MM.1S (cell line): ENCODE measurements at regions not wholly inside any gene's neighbourhood (a gene's known extent, or its start where the extent isn't known, plus 50 kb on each side); places are given as distances from the start of the nearest gene placed in this dataset.

Experiments
- DNase-seq: peaks from one replicate; pipeline ENCODE4 v3.0.0-alpha.2; 2015
- H2AFZ ChIP-seq: fragments of 300-600 bp; sonication (generic); 2 replicates; pipeline ENCODE4 v1.6.0; 2016; ENCODE audit warnings: antibody characterized with exemption, low read length
- H3F3A ChIP-seq: fragments of 300-600 bp; sonication (generic); 2 replicates; pipeline ENCODE4 v1.6.1; 2016; ENCODE audit warnings: mild to moderate bottlenecking, antibody characterized with exemption, low read length, moderate library complexity, mixed read lengths; ENCODE audit not compliant: insufficient read depth
- H3K27ac ChIP-seq: fragments of 300-600 bp; sonication (generic); 2 replicates; pipeline ENCODE4 v1.5.1; 2016; ENCODE audit warnings: mild to moderate bottlenecking, low read length
- H3K27me3 ChIP-seq: fragments of 300-600 bp; sonication (generic); replicated peaks from 2 replicates; pipeline ENCODE4 v1.6.0; 2016; ENCODE audit warnings: low read length; ENCODE audit not compliant: insufficient read depth
- H3K36me3 ChIP-seq: fragments of 300-600 bp; sonication (generic); replicated peaks from 2 replicates; pipeline ENCODE4 v1.6.1; 2016; ENCODE audit warnings: mild to moderate bottlenecking, low read length, mixed read lengths; ENCODE audit not compliant: insufficient read depth
- H3K4me1 ChIP-seq: fragments of 300-600 bp; sonication (generic); 2 replicates; pipeline ENCODE4 v1.6.1; 2016; ENCODE audit warnings: low read length, mixed read lengths
- H3K4me2 ChIP-seq: fragments of 300-600 bp; sonication (generic); 2 replicates; pipeline ENCODE4 v1.6.0; 2016; ENCODE audit warnings: low read depth, low read length
- H3K4me3 ChIP-seq: fragments of 300-600 bp; sonication (generic); 2 replicates; pipeline ENCODE4 v1.5.1; 2016; ENCODE audit warnings: low read length, mixed read lengths
- H3K79me2 ChIP-seq: fragments of 300-600 bp; sonication (generic); 2 replicates; pipeline ENCODE4 v1.6.1; 2016; ENCODE audit warnings: mixed run types, low read length, mixed read lengths
- H3K9ac ChIP-seq: fragments of 300-600 bp; sonication (generic); 2 replicates; pipeline ENCODE4 v1.6.1; 2016; ENCODE audit warnings: low read length, mixed read lengths
- H3K9me2 ChIP-seq: fragments of 300-600 bp; sonication (generic); replicated peaks from 2 replicates; pipeline ENCODE4 v1.6.1; 2016; ENCODE audit warnings: mild to moderate bottlenecking, low read length, mixed read lengths; ENCODE audit not compliant: insufficient read depth
- H3K9me3 ChIP-seq: fragments of 300-600 bp; sonication (generic); replicated peaks from 2 replicates; pipeline ENCODE4 v1.6.1; 2016; ENCODE audit warnings: mild to moderate bottlenecking, low read length, mixed read lengths; ENCODE audit not compliant: insufficient read depth
- H4K20me1 ChIP-seq: fragments of 300-600 bp; sonication (generic); 2 replicates; pipeline ENCODE4 v1.6.1; 2016; ENCODE audit warnings: mild to moderate bottlenecking, low read length, moderate library complexity, mixed read lengths; ENCODE audit not compliant: insufficient read depth
- EZH2 ChIP-seq: fragments of 300-600 bp; sonication (generic); optimal IDR thresholded peaks from 2 replicates; pipeline ENCODE3; 2017; ENCODE audit warnings: low read depth, mild to moderate bottlenecking, antibody characterized with exemption, low read length, mixed read lengths
- EZH2phosphoT487 ChIP-seq: fragments of 300-600 bp; sonication (generic); IDR thresholded peaks from 2 replicates; pipeline ENCODE4 v1.6.1; 2018; ENCODE audit warnings: antibody characterized with exemption, low read length
- TF ChIP-seq, protein P1 (sequence below): fragments of 300-600 bp; sonication (generic); IDR thresholded peaks from 2 replicates; pipeline ENCODE4 v1.5.1; 2016; ENCODE audit warnings: antibody characterized with exemption, low read length, mixed read lengths

DNA sequence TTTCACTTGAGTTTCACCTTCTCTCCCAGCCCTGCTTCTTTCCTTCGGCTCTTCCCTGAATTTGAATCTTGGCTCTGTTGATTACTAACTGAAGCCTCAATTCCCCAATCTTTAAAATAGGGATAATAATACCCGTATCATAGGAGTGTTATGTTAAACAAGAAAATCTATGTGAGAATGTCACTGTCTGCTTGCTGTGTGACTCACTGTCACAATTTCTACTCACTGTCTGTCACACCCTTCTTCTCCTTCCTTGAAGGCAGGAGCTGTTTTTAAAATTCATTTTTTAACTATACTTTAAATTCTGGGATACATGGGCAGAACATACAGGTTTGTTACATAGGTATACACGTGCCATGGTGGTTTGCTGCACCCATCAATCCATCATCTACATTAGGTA, 141.6 kb upstream of the CXCR4 start:
- DNase-seq, result no peak

DNA sequence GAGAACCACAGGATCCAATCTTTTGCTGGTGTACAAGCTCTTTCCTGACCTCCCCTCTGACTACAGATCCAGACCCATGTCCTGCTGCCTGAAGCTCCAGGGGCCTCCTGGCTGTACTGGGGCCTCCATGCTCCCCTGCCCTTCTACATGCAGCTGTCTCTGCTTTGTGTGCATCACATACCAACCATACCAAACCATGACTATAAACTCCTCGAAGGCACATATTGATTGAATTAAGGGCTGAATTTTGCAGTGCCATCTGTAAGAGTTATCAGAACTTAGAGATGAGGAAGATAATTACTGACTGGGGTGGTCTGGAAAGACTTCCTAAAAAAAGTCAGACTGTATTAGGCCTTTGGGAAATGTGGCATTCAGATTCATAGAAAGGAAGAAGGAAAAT, 139.9 kb upstream of the CXCR4 start:
- no peak for DNase-seq
- H4K20me1 ChIP-seq, result no peaks in the 10 kb centered on the region
- no peaks in the 10 kb centered on the region for H3K4me1 ChIP-seq
- TF ChIP-seq EZH2, result no peak
- no peak for TF ChIP-seq EZH2phosphoT487
- TF ChIP-seq, protein P1, sequence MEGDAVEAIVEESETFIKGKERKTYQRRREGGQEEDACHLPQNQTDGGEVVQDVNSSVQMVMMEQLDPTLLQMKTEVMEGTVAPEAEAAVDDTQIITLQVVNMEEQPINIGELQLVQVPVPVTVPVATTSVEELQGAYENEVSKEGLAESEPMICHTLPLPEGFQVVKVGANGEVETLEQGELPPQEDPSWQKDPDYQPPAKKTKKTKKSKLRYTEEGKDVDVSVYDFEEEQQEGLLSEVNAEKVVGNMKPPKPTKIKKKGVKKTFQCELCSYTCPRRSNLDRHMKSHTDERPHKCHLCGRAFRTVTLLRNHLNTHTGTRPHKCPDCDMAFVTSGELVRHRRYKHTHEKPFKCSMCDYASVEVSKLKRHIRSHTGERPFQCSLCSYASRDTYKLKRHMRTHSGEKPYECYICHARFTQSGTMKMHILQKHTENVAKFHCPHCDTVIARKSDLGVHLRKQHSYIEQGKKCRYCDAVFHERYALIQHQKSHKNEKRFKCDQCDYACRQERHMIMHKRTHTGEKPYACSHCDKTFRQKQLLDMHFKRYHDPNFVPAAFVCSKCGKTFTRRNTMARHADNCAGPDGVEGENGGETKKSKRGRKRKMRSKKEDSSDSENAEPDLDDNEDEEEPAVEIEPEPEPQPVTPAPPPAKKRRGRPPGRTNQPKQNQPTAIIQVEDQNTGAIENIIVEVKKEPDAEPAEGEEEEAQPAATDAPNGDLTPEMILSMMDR, result no peak
- no peaks in the 10 kb centered on the region for H3K9me3 ChIP-seq
- H3K27ac ChIP-seq, result no peak overlapping the region
- no peaks in the 10 kb centered on the region for H3F3A ChIP-seq
- H3K27me3 ChIP-seq, result no peaks in the 10 kb centered on the region
- H3K9me2 ChIP-seq, result no peaks in the 10 kb centered on the region
- H3K9ac ChIP-seq, result no peak overlapping the region
- H2AFZ ChIP-seq, result no peak overlapping the region
- no peaks in the 10 kb centered on the region for H3K79me2 ChIP-seq
- H3K36me3 ChIP-seq, result no peaks in the 10 kb centered on the region
- H3K4me3 ChIP-seq, result no peak overlapping the region
- H3K4me2 ChIP-seq, result no peak overlapping the region

More for the DNA sequence above, 141.6 kb upstream of the CXCR4 start:
- H3K9me3 ChIP-seq, result no peaks in the 10 kb centered on the region
- no peak overlapping the region for H3K9ac ChIP-seq
- H3K4me1 ChIP-seq, result no peaks in the 10 kb centered on the region
- no peak overlapping the region for H3K4me2 ChIP-seq
- no peaks in the 10 kb centered on the region for H3K27me3 ChIP-seq
- no peaks in the 10 kb centered on the region for H3K9me2 ChIP-seq
- no peaks in the 10 kb centered on the region for H3F3A ChIP-seq
- no peaks in the 10 kb centered on the region for H4K20me1 ChIP-seq
- H3K79me2 ChIP-seq, result no peaks in the 10 kb centered on the region
- no peak for TF ChIP-seq EZH2phosphoT487
- TF ChIP-seq, protein P1, result no peak
- no peak for TF ChIP-seq EZH2
- H3K4me3 ChIP-seq, result no peak overlapping the region
- no peaks in the 10 kb centered on the region for H3K36me3 ChIP-seq
- no peak overlapping the region for H2AFZ ChIP-seq
- H3K27ac ChIP-seq, result no peak overlapping the region

DNA sequence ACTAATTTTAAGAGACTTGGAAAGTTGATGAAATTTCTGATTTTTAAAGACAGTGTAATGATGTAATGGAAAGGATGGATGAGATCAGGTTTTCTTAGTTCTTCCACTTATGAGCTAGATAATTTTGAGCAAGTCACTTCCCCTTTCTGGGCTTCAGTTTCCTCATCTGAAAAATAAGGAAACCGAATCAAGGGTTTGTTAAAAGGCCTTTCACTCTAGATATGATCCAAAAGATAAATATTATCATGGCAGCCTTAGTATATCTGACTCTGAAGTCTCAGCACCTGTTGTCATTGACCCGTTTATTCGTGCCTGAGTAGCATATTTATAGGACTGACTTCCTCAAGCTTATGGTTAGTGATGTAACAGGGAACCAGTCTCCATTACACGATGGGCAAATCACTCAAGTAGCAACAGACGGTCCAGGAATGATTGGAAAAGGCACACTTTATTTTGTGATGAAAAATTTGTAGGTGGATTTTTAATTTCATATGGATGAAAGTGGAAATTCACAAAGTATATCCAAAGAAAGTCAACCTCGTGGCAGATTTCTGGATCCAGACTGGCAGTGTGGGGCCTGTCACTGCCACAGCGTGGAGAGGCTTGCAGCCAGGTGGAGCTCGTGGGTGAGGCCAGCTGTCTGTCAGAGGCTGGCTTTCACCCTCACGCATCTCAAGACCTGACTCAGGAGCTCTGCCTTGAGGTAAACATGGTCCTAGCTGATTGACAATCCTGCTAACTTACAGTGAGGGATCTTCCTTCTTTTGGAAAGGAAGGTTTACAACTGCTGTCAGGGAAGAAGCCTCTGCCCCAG, 137.9 kb upstream of the CXCR4 start:
- Histone ChIP-seq H3F3A (no peaks in the 10 kb centered on the region), H3K27me3 (no peaks in the 10 kb centered on the region), H3K4me3 (no peak overlapping the region), H4K20me1 (no peaks in the 10 kb centered on the region), H3K79me2 (no peaks in the 10 kb centered on the region), H3K27ac (no peak overlapping the region), H3K36me3 (no peaks in the 10 kb centered on the region), H3K9ac (no peak overlapping the region), H2AFZ (no peak overlapping the region), H3K4me1 (no peaks in the 10 kb centered on the region), H3K4me2 (no peak overlapping the region), H3K9me2 (no peaks in the 10 kb centered on the region), H3K9me3 (no peaks in the 10 kb centered on the region)
- TF ChIP-seq EZH2 (no peak), EZH2phosphoT487 (no peak)
- TF ChIP-seq, protein P1, result no peak
- no peak for DNase-seq
